GM23338 (cell line): ENCODE measurements at regions not wholly inside any gene's neighbourhood (a gene's known extent, or its start where the extent isn't known, plus 50 kb on each side); places are given as distances from the start of the nearest gene placed in this dataset.
"Not testable (repeated sequence)": the region's sequence is repeated elsewhere in the genome, so short reads cannot be mapped to it uniquely, and the experiment has no call there.

Source experiments
- ATAC-seq: fragments of 200-7000 bp; cut with Tn5 transposase; 3 replicates; pipeline ENCODE4 v1.9.1; 2020
- DNase-seq: peaks from one replicate; pipeline ENCODE4 v3.0.0-alpha.2; 2015; ENCODE audit warnings: low spot score
- H2AFZ ChIP-seq: fragments of 200-600 bp; sonication (generic); 2 replicates; pipeline ENCODE4 v1.8.0; 2016; ENCODE audit warnings: antibody characterized with exemption, mild to moderate bottlenecking, moderate library complexity
- H3F3A ChIP-seq: fragments of 200-600 bp; sonication (generic); replicated peaks from 2 replicates; pipeline ENCODE4 v1.8.0; 2017; ENCODE audit warnings: antibody characterized with exemption, mixed run types, low read depth
- H3K27ac ChIP-seq: fragments of 200-600 bp; sonication (generic); 2 replicates; pipeline ENCODE4 v1.6.1; 2016; ENCODE audit warnings: low read depth
- H3K27me3 ChIP-seq: fragments of 200-600 bp; sonication (generic); 2 replicates; pipeline ENCODE4 v1.8.0; 2016; ENCODE audit warnings: mild to moderate bottlenecking, mixed run types, moderate library complexity; ENCODE audit not compliant: insufficient read depth
- H3K36me3 ChIP-seq: fragments of 200-600 bp; sonication (generic); 2 replicates; pipeline ENCODE4 v1.8.0; 2016; ENCODE audit warnings: mild to moderate bottlenecking; ENCODE audit not compliant: insufficient read depth
- H3K4me1 ChIP-seq: fragments of 200-600 bp; sonication (generic); 2 replicates; pipeline ENCODE4 v1.8.0; 2016; ENCODE audit warnings: mild to moderate bottlenecking, moderate library complexity; ENCODE audit not compliant: insufficient read depth
- H3K4me2 ChIP-seq: fragments of 200-600 bp; sonication (generic); 2 replicates; pipeline ENCODE4 v1.7.1; 2017; ENCODE audit warnings: mixed run types
- H3K4me3 ChIP-seq: fragments of 200-600 bp; sonication (generic); 2 replicates; pipeline ENCODE4 v1.6.1; 2016; ENCODE audit warnings: mixed run types
- H3K79me2 ChIP-seq: fragments of 200-600 bp; sonication (generic); replicated peaks from 2 replicates; pipeline ENCODE4 v1.8.0; 2017; ENCODE audit warnings: mild to moderate bottlenecking; ENCODE audit not compliant: insufficient read depth
- H3K9me2 ChIP-seq: fragments of 200-600 bp; sonication (generic); 2 replicates; pipeline ENCODE4 v1.8.0; 2017; ENCODE audit not compliant: insufficient read depth
- H4K20me1 ChIP-seq: fragments of 200-600 bp; sonication (generic); replicated peaks from 2 replicates; pipeline ENCODE4 v1.8.0; 2017; ENCODE audit warnings: mild to moderate bottlenecking; ENCODE audit not compliant: insufficient read depth
- H3K27ac Mint-ChIP-seq: 2 replicates; pipeline ENCODE4 v1.8.0; 2020; ENCODE audit warnings: inconsistent platforms, mild to moderate bottlenecking, moderate library complexity, mixed read lengths
- H3K27me3 Mint-ChIP-seq: 3 replicates; pipeline ENCODE4 v1.8.0; 2022; ENCODE audit warnings: low read depth, mild to moderate bottlenecking, moderate library complexity, mixed read lengths, inconsistent platforms; ENCODE audit not compliant: insufficient read depth, poor library complexity
- H3K36me3 Mint-ChIP-seq: 3 replicates; pipeline ENCODE4 v1.8.0; 2021; ENCODE audit warnings: low read depth, mild to moderate bottlenecking, inconsistent platforms, moderate library complexity, mixed read lengths
- H3K4me1 Mint-ChIP-seq: 3 replicates; pipeline ENCODE4 v1.8.0; 2020; ENCODE audit warnings: mild to moderate bottlenecking, inconsistent platforms, mixed read lengths
- H3K4me3 Mint-ChIP-seq: 3 replicates; pipeline ENCODE4 v1.8.0; 2021; ENCODE audit warnings: moderate library complexity, mild to moderate bottlenecking, inconsistent platforms, mixed read lengths
- H3K9me3 Mint-ChIP-seq: 3 replicates; pipeline ENCODE4 v1.8.0; 2020; ENCODE audit warnings: moderate library complexity, mild to moderate bottlenecking, inconsistent platforms, mixed read lengths
- CTCF ChIP-seq, 2 experiments: fragments of 200-600 bp in 1 of 2; sonication (generic) in 1 of 2; conservative IDR thresholded peaks; 2 replicates each; pipeline versions ENCODE4 v1.5.1 to v1.6.1; 2016 to 2017; ENCODE audit warnings: antibody characterized with exemption in 2 of 2, low read depth in 2 of 2, mild to moderate bottlenecking in 2 of 2, moderate library complexity in 1 of 2

GRCh38 chr16:29268348-29268747 is 138.2 kb downstream of the NPIPB11 start:
- not testable (repeated sequence) for H3K27ac ChIP-seq, H3K9me3 Mint-ChIP-seq, H3K9me2 ChIP-seq, H3K4me1 Mint-ChIP-seq, H3K4me1 ChIP-seq, H3K79me2 ChIP-seq, H3K4me3 ChIP-seq, H3F3A ChIP-seq, H4K20me1 ChIP-seq, H3K27ac Mint-ChIP-seq, H3K36me3 Mint-ChIP-seq, H3K4me3 Mint-ChIP-seq, H3K36me3 ChIP-seq, H3K27me3 Mint-ChIP-seq, H2AFZ ChIP-seq, H3K27me3 ChIP-seq, H3K4me2 ChIP-seq
- ATAC-seq (peak; percentile 87), DNase-seq (peak; percentile 40)
- peak; percentile 9 to 52; a peak in 2 of 4 replicates for TF ChIP-seq CTCF (conservative IDR thresholded peaks at IDR 0.05; ENCODE audit: low read depth in 2 of 2)

- not testable (repeated sequence) for H3F3A ChIP-seq, H3K4me3 ChIP-seq, H3K79me2 ChIP-seq, DNase-seq, H2AFZ ChIP-seq, H3K4me2 ChIP-seq, H3K4me1 Mint-ChIP-seq, H3K36me3 ChIP-seq, H3K4me3 Mint-ChIP-seq, H3K4me1 ChIP-seq, H3K27me3 ChIP-seq, H3K9me3 Mint-ChIP-seq, H3K27me3 Mint-ChIP-seq, H3K36me3 Mint-ChIP-seq, H3K27ac ChIP-seq, ATAC-seq, H3K27ac Mint-ChIP-seq, H3K9me2 ChIP-seq, H4K20me1 ChIP-seq
Observed at GRCh38 chr16:29267891-29268290, 138.6 kb downstream of the NPIPB11 start.

GRCh38 chr16:29267055-29267619 is 139.4 kb downstream of the NPIPB11 start:
- not testable (repeated sequence) for H2AFZ ChIP-seq, H3K9me2 ChIP-seq, H3K9me3 Mint-ChIP-seq, H3K27me3 Mint-ChIP-seq, DNase-seq, H3K4me3 Mint-ChIP-seq, H4K20me1 ChIP-seq, H3K4me1 ChIP-seq, H3K36me3 Mint-ChIP-seq, H3K4me2 ChIP-seq, ATAC-seq, H3K4me1 Mint-ChIP-seq, H3K27ac Mint-ChIP-seq, H3K4me3 ChIP-seq, H3K36me3 ChIP-seq, H3K27ac ChIP-seq, H3F3A ChIP-seq, H3K79me2 ChIP-seq, H3K27me3 ChIP-seq

GRCh38 chr16:29266612-29267011 is 139.9 kb downstream of the NPIPB11 start:
- H3K9me2 ChIP-seq, H2AFZ ChIP-seq, H3K27me3 Mint-ChIP-seq, H3K4me2 ChIP-seq, H3K36me3 Mint-ChIP-seq, H3K4me1 ChIP-seq, ATAC-seq, H3K79me2 ChIP-seq, H3K9me3 Mint-ChIP-seq, H3F3A ChIP-seq, H3K4me1 Mint-ChIP-seq, DNase-seq, H3K4me3 ChIP-seq, H3K27ac ChIP-seq, H3K27me3 ChIP-seq, H3K36me3 ChIP-seq, H4K20me1 ChIP-seq, H3K4me3 Mint-ChIP-seq, H3K27ac Mint-ChIP-seq: not testable (repeated sequence)

- not testable (repeated sequence) for H3K27ac ChIP-seq, H3K79me2 ChIP-seq, H3K9me2 ChIP-seq, H4K20me1 ChIP-seq, DNase-seq, H3K4me3 ChIP-seq, H3K9me3 Mint-ChIP-seq, H3K27ac Mint-ChIP-seq, H2AFZ ChIP-seq, H3K4me1 Mint-ChIP-seq, H3K27me3 Mint-ChIP-seq, H3K27me3 ChIP-seq, ATAC-seq, H3K36me3 Mint-ChIP-seq, H3K4me2 ChIP-seq, H3K36me3 ChIP-seq, H3F3A ChIP-seq, H3K4me3 Mint-ChIP-seq, H3K4me1 ChIP-seq
Observed at GRCh38 chr16:29265255-29265853, 141.2 kb downstream of the NPIPB11 start.

GRCh38 chr16:29264080-29264837 is 142.3 kb downstream of the NPIPB11 start:
- not testable (repeated sequence) for H3F3A ChIP-seq, H3K4me2 ChIP-seq, H3K4me3 ChIP-seq, H3K9me2 ChIP-seq, H3K27ac ChIP-seq, H3K27ac Mint-ChIP-seq, DNase-seq, H3K27me3 Mint-ChIP-seq, H3K9me3 Mint-ChIP-seq, ATAC-seq, H2AFZ ChIP-seq, H3K36me3 ChIP-seq, H3K4me3 Mint-ChIP-seq, H4K20me1 ChIP-seq, H3K27me3 ChIP-seq, H3K4me1 ChIP-seq, H3K79me2 ChIP-seq, H3K4me1 Mint-ChIP-seq, H3K36me3 Mint-ChIP-seq
